PC-3 (cell line): ENCODE measurements at regions not wholly inside any gene's neighbourhood (a gene's known extent, or its start where the extent isn't known, plus 50 kb on each side); places are given as distances from the start of the nearest gene placed in this dataset.

Experiments used
- ATAC-seq: fragments of 200-7000 bp; cut with Tn5 transposase; 2 replicates; pipeline ENCODE4 v1.9.1; 2020; ENCODE audit warnings: mild to moderate bottlenecking, moderate library complexity
- BruUV-seq: library from RNA; stranded (reverse); fragments of 400-500 nt; replicated peaks from 2 replicates; lab custom pipeline; 2021; lab: Mats Ljungman, UMichigan
- CTCF ChIA-PET: fragments of 300-600 bp; sonication (Branson Sonifier 250); formaldehyde crosslinking; loops from one replicate; lab custom pipeline; 2022; ENCODE audit warnings: antibody characterized with exemption; lab: Charles Lee
- POLR2A ChIA-PET: fragments of 300-600 bp; sonication (Branson Sonifier 250); formaldehyde crosslinking; loops from one replicate; lab custom pipeline; 2022; ENCODE audit warnings: antibody characterized with exemption; ENCODE audit not compliant: unreplicated experiment; lab: Charles Lee
- DNase-seq: peaks from one replicate; pipeline ENCODE4 v3.0.0-alpha.2; 2015
- H2AFZ ChIP-seq: fragments of 300-600 bp; sonication (generic); 2 replicates; pipeline ENCODE4 v1.6.0; 2016; ENCODE audit warnings: antibody characterized with exemption, low read length
- H3F3A ChIP-seq: fragments of 300-600 bp; sonication (generic); one replicate; pipeline ENCODE4 v1.6.0; 2017; ENCODE audit warnings: antibody characterized with exemption, low read length, control low read depth, mild to moderate bottlenecking; ENCODE audit not compliant: unreplicated experiment
- H3K27ac ChIP-seq: fragments of 300-600 bp; sonication (generic); 2 replicates; pipeline ENCODE4 v1.5.1; 2016; ENCODE audit warnings: mild to moderate bottlenecking, low read length
- H3K27me3 ChIP-seq: fragments of 300-600 bp; sonication (generic); 2 replicates; pipeline ENCODE4 v1.6.1; 2016; ENCODE audit warnings: low read length, mixed read lengths
- H3K36me3 ChIP-seq: fragments of 300-600 bp; sonication (generic); 2 replicates; pipeline ENCODE4 v1.6.1; 2016; ENCODE audit warnings: low read depth, mixed run types, low read length, mixed read lengths
- H3K4me1 ChIP-seq: fragments of 300-600 bp; sonication (generic); 2 replicates; pipeline ENCODE4 v1.5.1; 2016; ENCODE audit warnings: low read length; ENCODE audit not compliant: insufficient read depth
- H3K4me2 ChIP-seq: fragments of 300-600 bp; sonication (generic); 2 replicates; pipeline ENCODE4 v1.6.0; 2016; ENCODE audit warnings: low read length
- H3K4me3 ChIP-seq: fragments of 300-600 bp; sonication (generic); 2 replicates; pipeline ENCODE4 v1.5.1; 2016; ENCODE audit warnings: mild to moderate bottlenecking, low read length, mixed read lengths
- H3K79me2 ChIP-seq: fragments of 300-600 bp; sonication (generic); 2 replicates; pipeline ENCODE4 v1.6.1; 2017; ENCODE audit warnings: low read length, mixed read lengths
- H3K9ac ChIP-seq: fragments of 300-600 bp; sonication (generic); 2 replicates; pipeline ENCODE4 v1.6.0; 2016; ENCODE audit warnings: mild to moderate bottlenecking, low read length
- H3K9me2 ChIP-seq: fragments of 300-600 bp; sonication (generic); replicated peaks from 2 replicates; pipeline ENCODE4 v1.6.1; 2016; ENCODE audit warnings: mixed run types, low read length, mixed read lengths
- H3K9me3 ChIP-seq: fragments of 300-600 bp; sonication (generic); 2 replicates; pipeline ENCODE4 v1.6.1; 2016; ENCODE audit warnings: low read length, mixed read lengths
- H4K20me1 ChIP-seq: fragments of 300-600 bp; sonication (generic); 2 replicates; pipeline ENCODE4 v1.6.1; 2016; ENCODE audit warnings: low read length, mixed read lengths
- EZH2 ChIP-seq: fragments of 300-600 bp; sonication (generic); IDR thresholded peaks from one replicate; pipeline ENCODE4 v1.6.1; 2017; ENCODE audit warnings: antibody characterized with exemption, mild to moderate bottlenecking, low read length; ENCODE audit not compliant: unreplicated experiment
- EZH2phosphoT487 ChIP-seq: fragments of 300-600 bp; sonication (generic); IDR thresholded peaks from 2 replicates; pipeline ENCODE4 v1.6.1; 2018; ENCODE audit warnings: mild to moderate bottlenecking, antibody characterized with exemption, low read length, borderline replicate concordance
- intact Hi-C: fragments of 100-400 bp; cut with micrococcal nuclease; formaldehyde crosslinking; loops from 2 replicates; pipeline ENCODE4 v1.9.0; 2023
- TF ChIP-seq, protein P1 (sequence below): fragments of 300-600 bp; sonication (generic); conservative IDR thresholded peaks from 2 replicates; pipeline ENCODE4 v1.5.1; 2017; ENCODE audit warnings: antibody characterized with exemption, low read depth, mild to moderate bottlenecking, low read length

DNA sequence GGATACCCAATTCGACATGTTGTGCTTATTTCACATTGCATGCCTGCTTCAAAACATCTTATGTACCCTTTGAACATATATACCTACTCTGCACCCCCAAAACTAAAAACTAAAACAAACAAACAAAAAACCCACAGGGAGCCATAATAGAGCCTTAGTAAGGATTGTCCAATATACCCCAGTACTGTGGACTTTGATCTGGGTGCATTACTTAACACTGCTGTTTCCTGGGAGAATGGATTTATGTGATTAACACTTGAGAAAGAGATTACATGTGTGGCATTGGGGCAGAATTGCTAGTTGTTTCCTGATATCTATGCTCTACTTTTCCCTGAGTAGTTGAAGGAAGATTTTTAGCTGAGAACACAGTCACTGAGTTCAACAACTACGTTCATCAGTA lies 583.4 kb upstream of the ROBO1 start:
- Histone ChIP-seq H3F3A (no peaks in the 10 kb centered on the region), H3K79me2 (no peaks in the 10 kb centered on the region), H3K9me2 (no peaks in the 10 kb centered on the region), H3K36me3 (no peaks in the 10 kb centered on the region), H3K4me2 (no peak overlapping the region), H2AFZ (no peak overlapping the region), H4K20me1 (no peaks in the 10 kb centered on the region), H3K4me1 (no peaks in the 10 kb centered on the region), H3K9me3 (no peaks in the 10 kb centered on the region), H3K27ac (no peak overlapping the region), H3K27me3 (no peaks in the 10 kb centered on the region), H3K4me3 (no peak overlapping the region), H3K9ac (no peak overlapping the region)
- intact Hi-C loops, result no loop called here
- no peak for DNase-seq
- POLR2A ChIA-PET, result no interaction called here
- no TSS peak for BruUV-seq
- TF ChIP-seq, protein P1, sequence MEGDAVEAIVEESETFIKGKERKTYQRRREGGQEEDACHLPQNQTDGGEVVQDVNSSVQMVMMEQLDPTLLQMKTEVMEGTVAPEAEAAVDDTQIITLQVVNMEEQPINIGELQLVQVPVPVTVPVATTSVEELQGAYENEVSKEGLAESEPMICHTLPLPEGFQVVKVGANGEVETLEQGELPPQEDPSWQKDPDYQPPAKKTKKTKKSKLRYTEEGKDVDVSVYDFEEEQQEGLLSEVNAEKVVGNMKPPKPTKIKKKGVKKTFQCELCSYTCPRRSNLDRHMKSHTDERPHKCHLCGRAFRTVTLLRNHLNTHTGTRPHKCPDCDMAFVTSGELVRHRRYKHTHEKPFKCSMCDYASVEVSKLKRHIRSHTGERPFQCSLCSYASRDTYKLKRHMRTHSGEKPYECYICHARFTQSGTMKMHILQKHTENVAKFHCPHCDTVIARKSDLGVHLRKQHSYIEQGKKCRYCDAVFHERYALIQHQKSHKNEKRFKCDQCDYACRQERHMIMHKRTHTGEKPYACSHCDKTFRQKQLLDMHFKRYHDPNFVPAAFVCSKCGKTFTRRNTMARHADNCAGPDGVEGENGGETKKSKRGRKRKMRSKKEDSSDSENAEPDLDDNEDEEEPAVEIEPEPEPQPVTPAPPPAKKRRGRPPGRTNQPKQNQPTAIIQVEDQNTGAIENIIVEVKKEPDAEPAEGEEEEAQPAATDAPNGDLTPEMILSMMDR, result no peak
- TF ChIP-seq EZH2, result no peak
- TF ChIP-seq EZH2phosphoT487, result no peak
- ATAC-seq, result no peak
- CTCF ChIA-PET, result no interaction called here

DNA sequence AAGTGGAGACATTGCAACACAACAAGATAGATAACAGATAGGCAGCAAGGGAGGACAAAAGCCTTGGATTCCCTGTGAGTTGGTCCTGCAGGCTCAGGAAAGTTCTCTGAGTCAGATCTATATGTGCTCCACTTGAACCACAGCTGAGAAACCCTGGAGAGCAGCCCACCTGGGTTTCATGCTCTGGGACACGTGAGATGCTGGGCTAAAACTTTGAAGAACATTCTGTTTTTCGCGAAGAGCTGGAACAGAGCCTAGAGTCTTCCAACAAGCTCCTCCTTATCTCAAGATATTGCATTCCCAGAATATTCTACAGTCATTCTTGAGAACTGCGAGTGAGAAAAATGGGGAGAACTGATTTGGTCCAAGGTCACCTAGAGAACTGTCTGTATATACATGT lies 583.0 kb upstream of the ROBO1 start:
- Histone ChIP-seq H3K36me3 (no peaks in the 10 kb centered on the region), H2AFZ (no peak overlapping the region), H3F3A (no peaks in the 10 kb centered on the region), H3K9me3 (no peaks in the 10 kb centered on the region), H3K27ac (no peak overlapping the region), H3K9ac (no peak overlapping the region), H3K4me2 (no peak overlapping the region), H3K4me1 (no peaks in the 10 kb centered on the region), H3K27me3 (no peaks in the 10 kb centered on the region), H3K79me2 (no peaks in the 10 kb centered on the region), H4K20me1 (no peaks in the 10 kb centered on the region), H3K9me2 (no peaks in the 10 kb centered on the region), H3K4me3 (no peak overlapping the region)
- DNase-seq, result no peak
- CTCF ChIA-PET, result no interaction called here
- TF ChIP-seq EZH2phosphoT487, result no peak
- TF ChIP-seq, protein P1, result no peak
- TF ChIP-seq EZH2, result no peak
- no TSS peak for BruUV-seq
- intact Hi-C loops, result no loop called here
- POLR2A ChIA-PET, result no interaction called here
- no peak for ATAC-seq

DNA sequence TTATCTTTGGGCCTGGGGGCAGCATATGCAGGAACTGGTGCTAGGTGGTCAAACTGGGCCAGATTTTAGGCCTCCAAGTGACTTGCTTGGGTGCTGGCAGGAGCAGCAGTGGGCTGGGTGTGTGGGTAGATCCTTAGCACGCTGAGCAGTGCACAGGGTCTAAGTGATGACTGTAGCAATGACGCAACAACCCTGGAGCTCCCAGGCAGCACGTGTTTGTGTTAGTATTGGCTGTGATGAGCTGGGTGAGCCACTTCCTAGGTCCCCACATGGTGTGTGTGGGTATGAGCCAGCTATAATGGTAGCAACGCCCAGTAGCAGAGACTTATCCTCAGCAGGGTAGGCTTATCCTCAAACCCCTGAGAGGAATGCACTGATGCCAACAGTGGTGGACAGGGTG lies 570.6 kb upstream of the ROBO1 start:
- Histone ChIP-seq H3F3A (no peaks in the 10 kb centered on the region), H3K9ac (no peak overlapping the region), H3K9me3 (no peaks in the 10 kb centered on the region), H3K4me2 (no peak overlapping the region), H4K20me1 (no peaks in the 10 kb centered on the region), H3K4me3 (no peak overlapping the region), H2AFZ (no peak overlapping the region), H3K27me3 (no peaks in the 10 kb centered on the region), H3K36me3 (no peaks in the 10 kb centered on the region), H3K4me1 (no peaks in the 10 kb centered on the region), H3K27ac (no peak overlapping the region), H3K79me2 (no peaks in the 10 kb centered on the region), H3K9me2 (no peaks in the 10 kb centered on the region)
- TF ChIP-seq EZH2phosphoT487 (no peak), EZH2 (no peak)
- TF ChIP-seq, protein P1, result no peak
- ChIA-PET POLR2A (no interaction called here), CTCF (interaction anchor here (0.5 kb wide), 1 partner anchor 52 kb away, joined by 4 read pairs; no protein-coding TSS in a partner anchor)
- intact Hi-C loops, result no loop called here
- DNase-seq, result peak; percentile 23
- ATAC-seq, result no peak
- no TSS peak for BruUV-seq
